GM13976 (cell line): ENCODE measurements at regions not wholly inside any gene's neighbourhood (a gene's known extent, or its start where the extent isn't known, plus 50 kb on each side); places are given as distances from the start of the nearest gene placed in this dataset.

ENCODE experiments used
- DNase-seq: peaks from one replicate; pipeline ENCODE4 v3.0.0; 2012; ENCODE audit warnings: low spot score
- CTCF ChIP-seq: IDR thresholded peaks from 2 replicates; pipeline ENCODE4 v1.5.1; 2012; ENCODE audit warnings: borderline replicate concordance, mild to moderate bottlenecking; ENCODE audit not compliant: insufficient read depth; ENCODE audit errors: extremely low read depth, missing control alignments, control extremely low read depth
- in situ Hi-C: fragments of 300-500 bp; cut with MboI; formaldehyde crosslinking; loops from one replicate; pipeline ENCODE4 v1.12.0; 2022; ENCODE audit warnings: low sequenced_read_pairs, mixed read lengths, inconsistent platforms; ENCODE audit not compliant: unreplicated experiment

GRCh38 chr16:86002178-86002900, 103.4 kb downstream of the IRF8 start:
- in situ Hi-C loops, result no loop called here
- DNase-seq, result peak; percentile 49
- no peak for TF ChIP-seq CTCF

GRCh38 chr16:86007524-86007923, 108.6 kb downstream of the IRF8 start:
- in situ Hi-C loops, result no loop called here
- no peak for TF ChIP-seq CTCF
- DNase-seq, result no peak

- DNase-seq, result no peak
- in situ Hi-C loops, result no loop called here
Measured at GRCh38 chr16:86010680-86011141, 111.7 kb downstream of the IRF8 start.

GRCh38 chr16:86011532-86011931, 112.6 kb downstream of the IRF8 start:
- in situ Hi-C loops, result no loop called here
- no peak for DNase-seq
- no peak for TF ChIP-seq CTCF

More at GRCh38 chr16:86010680-86011141, 111.7 kb downstream of the IRF8 start:
- no peak for TF ChIP-seq CTCF

- no peak for DNase-seq
- in situ Hi-C loops, result no loop called here
- no peak for TF ChIP-seq CTCF
Measured at GRCh38 chr16:86012221-86012620, 113.3 kb downstream of the IRF8 start.

- no peak for TF ChIP-seq CTCF
- DNase-seq, result no peak
- in situ Hi-C loops, result no loop called here
Measured at GRCh38 chr16:86013867-86014266, 114.9 kb downstream of the IRF8 start.
